Keratinocyte (primary cell): ENCODE measurements at regions not wholly inside any gene's neighbourhood (a gene's known extent, or its start where the extent isn't known, plus 50 kb on each side); places are given as distances from the start of the nearest gene placed in this dataset.

Source experiments
- DNase-seq: peaks from one replicate; pipeline ENCODE4 v3.0.0-alpha.2; 2011; ENCODE audit warnings: low read depth, missing footprints, low spot score
- FAIRE-seq: peaks from 2 replicates; lab custom pipeline; 2011; peaks lifted over from hg19 to GRCh38; lab: Jason Lieb, UNC
- H2AFZ ChIP-seq: 2 replicates; pipeline ENCODE4 v1.6.0; 2012; ENCODE audit warnings: low read length, control low read depth, inconsistent platforms; ENCODE audit not compliant: control insufficient read depth
- H3K27ac ChIP-seq: 2 replicates; pipeline ENCODE4 v1.5.1; 2011; ENCODE audit warnings: low read length; ENCODE audit not compliant: control insufficient read depth, insufficient read depth
- H3K27me3 ChIP-seq: 3 replicates; pipeline ENCODE4 v1.6.0; 2011; ENCODE audit warnings: low read length; ENCODE audit not compliant: control insufficient read depth, insufficient read depth; ENCODE audit errors: extremely low read depth
- H3K36me3 ChIP-seq, 2 experiments: 2 replicates in 1 of 2; 3 replicates in 1 of 2; pipeline ENCODE4 v1.5.1; 2011; ENCODE audit warnings: low read length in 2 of 2, mild to moderate bottlenecking in 1 of 2; ENCODE audit not compliant: control insufficient read depth in 2 of 2, insufficient read depth in 2 of 2; ENCODE audit errors: extremely low read depth in 1 of 2
- H3K4me1 ChIP-seq: 3 replicates; pipeline ENCODE4 v1.5.1; 2011; ENCODE audit warnings: low read length; ENCODE audit not compliant: control insufficient read depth, insufficient read depth; ENCODE audit errors: extremely low read depth
- H3K4me2 ChIP-seq: 3 replicates; pipeline ENCODE4 v1.6.0; 2011; ENCODE audit warnings: low read depth, low read length; ENCODE audit not compliant: control insufficient read depth, insufficient read depth; ENCODE audit errors: extremely low read depth
- H3K4me3 ChIP-seq, 3 experiments: fragments of 200-600 bp in 1 of 3; sonication (generic) in 1 of 3; 2 replicates in 2 of 3; 3 replicates in 1 of 3; pipeline ENCODE4 v1.5.1; 2011 to 2016; ENCODE audit warnings: low read length in 3 of 3, mild to moderate bottlenecking in 3 of 3, control low read depth in 2 of 3, inconsistent platforms in 1 of 3, low read depth in 1 of 3, mixed read lengths in 1 of 3, mixed run types in 1 of 3, moderate library complexity in 1 of 3; ENCODE audit not compliant: control insufficient read depth in 2 of 3, insufficient read depth in 2 of 3; ENCODE audit errors: extremely low read depth in 1 of 3
- H3K79me2 ChIP-seq: 2 replicates; pipeline ENCODE4 v1.6.0; 2012; ENCODE audit warnings: low read length; ENCODE audit not compliant: control insufficient read depth, insufficient read depth
- H3K9ac ChIP-seq: 3 replicates; pipeline ENCODE4 v1.6.0; 2011; ENCODE audit warnings: low read length; ENCODE audit not compliant: control insufficient read depth, insufficient read depth; ENCODE audit errors: extremely low read depth
- H3K9me1 ChIP-seq: 3 replicates; pipeline ENCODE4 v1.6.0; 2011; ENCODE audit warnings: low read length; ENCODE audit not compliant: control insufficient read depth, insufficient read depth; ENCODE audit errors: extremely low read depth
- H3K9me3 ChIP-seq: 2 replicates; pipeline ENCODE4 v1.5.1; 2012; ENCODE audit warnings: low read depth, low read length; ENCODE audit not compliant: control insufficient read depth
- H4K20me1 ChIP-seq: 3 replicates; pipeline ENCODE4 v1.6.0; 2011; ENCODE audit warnings: low read length; ENCODE audit not compliant: control insufficient read depth, insufficient read depth; ENCODE audit errors: extremely low read depth
- EZH2 ChIP-seq: IDR thresholded peaks from one replicate; pipeline ENCODE4 v1.6.1; 2012; ENCODE audit warnings: inconsistent platforms, mild to moderate bottlenecking, low read length, moderate library complexity
- dilution Hi-C: fragments of 300-500 bp; cut with MboI; formaldehyde crosslinking; loops from one replicate; pipeline ENCODE4 v1.7.0; 2020; ENCODE audit warnings: low sequenced_read_pairs; ENCODE audit not compliant: extremely low pct_ligation_motif_present
- TF ChIP-seq, protein P1 (sequence below), 3 experiments: IDR thresholded peaks in 1 of 3; conservative IDR thresholded peaks in 1 of 3; optimal IDR thresholded peaks in 1 of 3; 2 replicates in 2 of 3; 3 replicates in 1 of 3; pipeline versions ENCODE3 to v1.5.1; 2011; ENCODE audit warnings: low read length in 3 of 3, mild to moderate bottlenecking in 3 of 3, moderate library complexity in 2 of 3, control low read depth in 1 of 3, inconsistent platforms in 1 of 3; ENCODE audit not compliant: insufficient read depth in 2 of 3; ENCODE audit errors: extremely low read depth in 1 of 3

DNA sequence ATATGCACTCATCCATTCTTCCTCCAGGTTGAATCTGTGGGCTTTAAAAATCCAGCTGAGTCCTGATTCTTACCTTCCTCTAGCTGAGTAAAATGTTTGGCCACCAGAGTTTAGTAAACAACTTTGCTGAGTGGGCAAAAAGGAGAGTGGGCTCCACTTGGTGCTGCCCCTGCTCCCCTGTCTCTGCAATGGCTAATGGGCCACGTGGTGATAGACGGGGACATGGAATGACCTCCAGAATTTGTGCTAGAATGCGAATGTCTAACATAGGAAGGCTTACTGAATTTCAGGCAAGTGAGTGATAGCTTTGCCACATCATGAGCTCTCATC is 137.3 kb upstream of the CES5A start:
- DNase-seq (no peak), FAIRE-seq (no peak)
- no peak for TF ChIP-seq EZH2
- TF ChIP-seq, protein P1, sequence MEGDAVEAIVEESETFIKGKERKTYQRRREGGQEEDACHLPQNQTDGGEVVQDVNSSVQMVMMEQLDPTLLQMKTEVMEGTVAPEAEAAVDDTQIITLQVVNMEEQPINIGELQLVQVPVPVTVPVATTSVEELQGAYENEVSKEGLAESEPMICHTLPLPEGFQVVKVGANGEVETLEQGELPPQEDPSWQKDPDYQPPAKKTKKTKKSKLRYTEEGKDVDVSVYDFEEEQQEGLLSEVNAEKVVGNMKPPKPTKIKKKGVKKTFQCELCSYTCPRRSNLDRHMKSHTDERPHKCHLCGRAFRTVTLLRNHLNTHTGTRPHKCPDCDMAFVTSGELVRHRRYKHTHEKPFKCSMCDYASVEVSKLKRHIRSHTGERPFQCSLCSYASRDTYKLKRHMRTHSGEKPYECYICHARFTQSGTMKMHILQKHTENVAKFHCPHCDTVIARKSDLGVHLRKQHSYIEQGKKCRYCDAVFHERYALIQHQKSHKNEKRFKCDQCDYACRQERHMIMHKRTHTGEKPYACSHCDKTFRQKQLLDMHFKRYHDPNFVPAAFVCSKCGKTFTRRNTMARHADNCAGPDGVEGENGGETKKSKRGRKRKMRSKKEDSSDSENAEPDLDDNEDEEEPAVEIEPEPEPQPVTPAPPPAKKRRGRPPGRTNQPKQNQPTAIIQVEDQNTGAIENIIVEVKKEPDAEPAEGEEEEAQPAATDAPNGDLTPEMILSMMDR (optimal IDR thresholded peaks at IDR 0.05 in 1 of 3, IDR thresholded peaks at IDR 0.05 in 1 of 3, conservative IDR thresholded peaks at IDR 0.05 in 1 of 3; ENCODE audit: extremely low read depth in 1 of 3, insufficient read depth in 2 of 3, low read length in 3 of 3), result no peak
- Histone ChIP-seq H3K27me3 (no peaks in the 10 kb centered on the region), H3K9ac (no peak overlapping the region), H3K36me3 (no peaks in the 10 kb centered on the region), H3K27ac (no peak overlapping the region), H4K20me1 (no peaks in the 10 kb centered on the region), H3K9me1 (no peaks in the 10 kb centered on the region), H2AFZ (no peak overlapping the region), H3K9me3 (no peaks in the 10 kb centered on the region), H3K4me2 (no peak overlapping the region), H3K4me1 (no peaks in the 10 kb centered on the region), H3K4me3 (no peak overlapping the region), H3K79me2 (no peaks in the 10 kb centered on the region)
- dilution Hi-C loops, result no loop called here

GRCh38 chr16:56011808-56012481 is 136.8 kb upstream of the CES5A start:
- Histone ChIP-seq H3K27me3 (no peaks in the 10 kb centered on the region), H3K4me3 (no peak overlapping the region), H4K20me1 (no peaks in the 10 kb centered on the region), H3K36me3 (no peaks in the 10 kb centered on the region), H3K79me2 (no peaks in the 10 kb centered on the region), H3K27ac (no peak overlapping the region), H3K9me1 (no peaks in the 10 kb centered on the region), H3K9me3 (no peaks in the 10 kb centered on the region), H3K4me1 (no peaks in the 10 kb centered on the region), H2AFZ (no peak overlapping the region), H3K4me2 (no peak overlapping the region), H3K9ac (no peak overlapping the region)
- FAIRE-seq (no peak), DNase-seq (no peak)
- TF ChIP-seq, protein P1 (optimal IDR thresholded peaks at IDR 0.05 in 1 of 3, IDR thresholded peaks at IDR 0.05 in 1 of 3, conservative IDR thresholded peaks at IDR 0.05 in 1 of 3; ENCODE audit: extremely low read depth in 1 of 3, insufficient read depth in 2 of 3, low read length in 3 of 3), result no peak
- no peak for TF ChIP-seq EZH2
- dilution Hi-C loops, result no loop called here
